Activated CD4-positive, alpha-beta T cell treated with anti-CD3 and anti-CD28 coated beads, Interleukin-2, Interleukin-6, amounts not matched to agents 100 ng/mL and 50 ng/mL, durations not matched to agents 16 hours and 8 hours (primary cell): ENCODE measurements at regions not wholly inside any gene's neighbourhood (a gene's known extent, or its start where the extent isn't known, plus 50 kb on each side); places are given as distances from the start of the nearest gene placed in this dataset.

ENCODE experiments used
- DNase-seq: peaks from one replicate; pipeline ENCODE4 v3.0.0-alpha.2; 2020

GRCh38 chr3:132196113-132196512 lies 121.1 kb upstream of the ACP3 start:
- DNase-seq: no peak

- no peak for DNase-seq
These were observed 118.7 kb upstream of the ACP3 start for GRCh38 chr3:132198516-132198915.

GRCh38 chr3:132199451-132199850 lies 117.8 kb upstream of the ACP3 start:
- DNase-seq: no peak

GRCh38 chr3:132202586-132202985 lies 114.6 kb upstream of the ACP3 start:
- no peak for DNase-seq

GRCh38 chr3:132203889-132204596 lies 113.2 kb upstream of the ACP3 start:
- no peak for DNase-seq

GRCh38 chr3:132205609-132206008 lies 111.6 kb upstream of the ACP3 start:
- DNase-seq: no peak

- DNase-seq: no peak
These were observed 107.4 kb upstream of the ACP3 start for GRCh38 chr3:132209855-132210254.

- DNase-seq: peak; percentile 23
These were observed 106.5 kb upstream of the ACP3 start for GRCh38 chr3:132210476-132211346.

- DNase-seq: no peak
These were observed 105.3 kb upstream of the ACP3 start for GRCh38 chr3:132211896-132212295.

GRCh38 chr3:132218817-132219755 lies 98.1 kb upstream of the ACP3 start:
- DNase-seq: no peak

GRCh38 chr3:132220986-132221385 lies 96.2 kb upstream of the ACP3 start:
- DNase-seq: no peak

GRCh38 chr3:132222868-132223538 lies 94.2 kb upstream of the ACP3 start:
- DNase-seq: no peak

- DNase-seq: no peak
These were observed 91.5 kb upstream of the ACP3 start for GRCh38 chr3:132225664-132226063.

- no peak for DNase-seq
These were observed 88.3 kb upstream of the ACP3 start for GRCh38 chr3:132228923-132229322.

GRCh38 chr3:132229641-132230040 lies 87.6 kb upstream of the ACP3 start:
- DNase-seq: no peak

GRCh38 chr3:132230156-132231000 lies 86.8 kb upstream of the ACP3 start:
- no peak for DNase-seq

GRCh38 chr3:132231633-132232032 lies 85.6 kb upstream of the ACP3 start:
- no peak for DNase-seq

GRCh38 chr3:132232231-132232792 lies 84.9 kb upstream of the ACP3 start:
- DNase-seq: no peak

- DNase-seq: no peak
These were observed 80.2 kb upstream of the ACP3 start for GRCh38 chr3:132236701-132237651.

GRCh38 chr3:132237652-132238032 lies 79.6 kb upstream of the ACP3 start:
- no peak for DNase-seq
